ENCODE measurements at regions not wholly inside any gene's neighbourhood (a gene's known extent, or its start where the extent isn't known, plus 50 kb on each side); places are given as distances from the start of the nearest gene placed in this dataset.
A peak's percentile ranks its signal among the peaks of the same experiment; 100 is the strongest.

DNA sequence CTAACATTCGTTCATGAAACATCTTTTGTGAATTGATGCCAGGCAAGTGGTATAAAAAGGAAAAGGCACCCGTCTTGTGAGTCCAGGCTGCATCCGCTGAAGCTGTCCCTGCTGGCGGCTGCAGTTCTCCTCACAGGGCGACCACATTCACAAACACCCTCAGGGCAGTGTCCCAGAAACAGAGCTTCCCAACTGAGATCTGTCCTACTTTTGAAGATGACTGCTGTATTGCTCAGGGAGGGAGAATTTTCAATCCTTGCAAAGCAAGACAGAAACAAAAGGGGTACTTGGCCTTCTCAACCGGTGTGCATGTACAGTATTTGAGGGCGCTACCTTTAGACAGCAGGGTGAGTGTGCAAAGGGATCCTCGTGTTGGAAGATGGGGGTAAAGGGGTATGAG lies 316.1 kb downstream of the GADD45G start:
- no peak for DNase-seq

DNA sequence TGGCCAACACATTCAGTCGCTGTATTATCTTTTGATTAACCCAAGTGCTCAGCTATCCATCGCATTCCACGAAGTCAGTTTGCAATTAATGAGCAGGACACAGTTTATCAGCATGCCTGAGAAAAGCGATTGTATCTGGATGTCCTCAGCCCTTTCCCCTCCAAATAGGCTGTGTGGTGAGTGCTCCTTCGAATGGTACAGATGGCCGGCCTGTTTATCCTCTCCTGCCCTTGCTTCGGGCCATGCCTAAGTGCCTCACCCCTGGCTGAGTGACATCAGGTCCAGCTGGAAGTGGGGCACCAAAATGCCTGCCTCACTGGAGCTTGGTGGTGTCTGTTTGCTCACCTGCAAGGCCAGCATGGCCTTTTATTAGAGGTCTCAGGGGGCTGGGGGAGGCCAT lies 317.3 kb downstream of the GADD45G start:
- no peak for DNase-seq

- no peak for DNase-seq
Observed at GRCh38 chr9:89923174-89923573, 318.4 kb downstream of the GADD45G start.

GRCh38 chr9:89923961-89924504 lies 319.2 kb downstream of the GADD45G start:
- peak; percentile 37 for DNase-seq

GRCh38 chr9:89924611-89925010 lies 319.8 kb downstream of the GADD45G start:
- no peak for DNase-seq

DNA sequence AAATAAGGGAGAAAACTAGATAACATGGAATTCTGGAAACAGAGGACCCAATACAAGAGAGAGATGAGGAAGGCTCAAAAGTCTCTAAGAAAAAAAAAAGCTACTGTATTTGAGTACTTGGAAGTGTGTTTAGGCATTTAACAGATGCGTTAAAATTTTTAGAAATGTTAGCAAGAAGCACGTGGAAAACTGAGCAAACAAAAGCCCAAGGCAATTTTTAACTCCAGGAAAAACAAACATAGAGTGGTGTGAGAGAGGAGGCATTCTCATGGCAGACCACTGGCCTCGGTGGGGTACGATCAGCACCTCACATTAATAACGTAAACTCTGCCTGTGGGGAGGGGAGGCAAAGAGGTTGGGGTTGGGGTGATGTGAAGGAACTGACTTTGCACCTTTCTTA lies 321.4 kb downstream of the GADD45G start:
- DNase-seq, result no peak

DNA sequence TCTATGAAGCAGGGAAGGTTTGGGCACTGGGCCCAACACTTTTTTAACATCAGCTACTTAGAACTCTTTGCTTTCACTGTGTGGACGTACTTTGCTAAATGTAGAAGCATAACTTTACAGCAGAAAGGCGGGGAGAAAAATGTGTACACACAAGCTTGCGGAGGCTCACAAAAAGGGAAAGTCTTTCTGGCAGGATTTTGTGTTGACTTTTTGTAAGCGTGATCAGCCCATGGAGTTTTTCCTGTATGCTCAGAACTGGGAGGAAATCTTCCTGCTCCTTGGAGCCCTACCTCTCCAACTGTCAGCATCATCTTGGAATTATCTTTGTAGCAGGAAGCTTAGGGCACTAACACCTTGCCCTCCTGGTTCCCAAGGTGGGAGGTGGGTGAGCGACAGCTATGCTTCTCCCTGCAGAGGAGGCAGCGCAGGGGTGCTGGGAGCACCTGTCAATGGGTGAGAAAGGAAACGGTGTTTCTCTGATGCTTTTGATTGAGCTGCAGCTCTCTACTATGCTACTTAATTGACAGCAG lies 321.9 kb downstream of the GADD45G start:
- no peak for DNase-seq

DNA sequence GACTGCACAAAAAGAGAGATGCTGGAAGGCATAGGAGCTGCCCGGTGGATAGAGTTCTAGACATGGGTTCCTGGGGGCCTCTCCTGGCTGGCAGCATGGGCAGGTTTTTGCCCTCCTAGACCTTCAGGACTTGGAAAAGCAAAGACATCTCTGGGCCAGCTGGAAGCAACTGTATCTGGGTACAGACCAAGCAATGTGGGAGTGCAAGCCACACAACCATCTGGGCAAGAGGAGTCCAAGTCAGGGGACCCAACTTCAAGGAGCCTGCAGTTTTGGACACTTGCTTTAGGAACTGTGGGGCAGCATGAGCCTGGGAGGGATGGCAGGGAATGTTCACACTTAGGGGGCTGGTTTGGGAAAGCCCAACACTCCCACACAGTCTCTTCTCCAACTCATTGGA lies 323.3 kb downstream of the GADD45G start:
- no peak for DNase-seq

GRCh38 chr9:89928521-89929275 lies 323.9 kb downstream of the GADD45G start:
- DNase-seq, result no peak

GRCh38 chr9:89929315-89929672 lies 324.5 kb downstream of the GADD45G start:
- DNase-seq, result no peak

DNA sequence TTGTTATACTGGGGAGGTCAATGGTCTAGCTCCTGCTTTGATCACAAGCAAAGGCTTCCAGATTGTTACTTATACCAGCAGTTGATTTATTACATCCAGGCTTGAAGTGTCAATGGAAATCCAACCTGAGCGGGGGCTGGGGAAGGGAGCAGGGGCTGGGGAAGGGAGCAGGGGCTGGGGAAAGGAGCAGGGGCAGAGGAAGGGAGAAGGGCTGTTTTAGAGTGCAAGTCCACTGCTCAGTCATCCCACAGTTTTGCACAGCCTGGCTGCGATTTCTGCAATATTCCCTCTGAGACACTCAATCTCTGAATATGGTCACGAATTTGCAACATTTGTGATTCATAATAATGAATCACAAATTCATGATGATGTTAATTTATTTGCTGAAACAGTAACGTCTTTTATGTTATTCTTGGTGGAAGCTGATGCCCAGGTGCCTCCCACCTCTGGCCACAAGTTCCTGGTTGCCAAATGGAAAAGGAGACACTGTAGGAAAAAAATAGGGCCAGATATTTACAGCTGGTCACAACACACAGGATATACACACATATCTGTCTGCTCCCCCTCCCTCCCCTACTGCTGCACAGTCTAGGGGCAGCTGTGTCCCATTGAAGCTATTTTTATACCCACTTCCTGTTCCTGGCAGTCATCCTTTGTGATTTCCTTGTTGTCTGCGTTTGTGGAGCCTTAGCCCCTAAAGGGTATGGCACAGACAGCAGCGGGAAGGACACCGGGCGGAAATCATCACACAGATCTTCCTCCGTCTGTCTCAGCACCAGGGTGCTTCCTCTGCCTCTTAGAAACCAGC lies 325.1 kb downstream of the GADD45G start:
- DNase-seq, result no peak

DNA sequence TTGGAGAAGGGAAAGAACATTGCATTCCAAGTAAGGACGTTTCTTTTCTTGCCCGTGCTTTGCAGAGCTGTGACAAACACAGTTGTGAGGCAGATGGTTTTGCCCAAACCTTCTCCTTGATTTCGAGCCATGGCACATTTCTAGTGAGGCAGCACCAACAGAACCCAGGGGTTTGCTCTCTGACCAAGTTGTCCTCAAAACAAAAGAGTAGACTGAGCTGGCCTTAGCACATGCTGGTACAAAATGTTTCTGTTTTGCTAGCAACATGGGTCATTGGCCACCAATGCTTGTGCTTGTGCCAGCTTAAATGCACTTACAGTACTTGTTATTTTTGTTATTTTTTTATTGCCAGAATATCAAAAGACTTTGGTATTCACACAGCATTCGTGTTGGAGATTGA lies 328.8 kb downstream of the GADD45G start:
- no peak for DNase-seq

DNA sequence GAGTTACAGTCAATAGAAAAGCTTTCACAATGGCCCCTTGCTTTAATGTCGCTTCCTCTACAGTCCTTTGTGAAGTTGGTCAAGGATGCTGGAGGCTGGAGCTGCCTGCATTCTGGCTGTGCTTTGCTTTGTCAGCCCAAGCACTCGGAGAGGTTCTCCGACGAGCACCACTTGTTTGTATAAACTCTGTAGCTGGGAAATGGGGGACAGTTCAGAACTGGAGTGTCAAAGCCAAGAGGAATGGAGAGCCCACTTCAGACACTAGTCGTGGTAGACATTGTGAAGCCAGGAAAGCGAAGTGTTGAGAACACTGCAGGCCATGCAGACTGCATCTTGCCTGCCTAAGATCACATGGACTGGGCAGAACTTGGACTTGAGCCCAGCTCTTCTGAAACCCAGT lies 330.3 kb downstream of the GADD45G start:
- no peak for DNase-seq

- no peak for DNase-seq
Observed at GRCh38 chr9:89935801-89936200, 331.0 kb downstream of the GADD45G start.

- no peak for DNase-seq
Observed at GRCh38 chr9:89937051-89937450, 332.2 kb downstream of the GADD45G start.

DNA sequence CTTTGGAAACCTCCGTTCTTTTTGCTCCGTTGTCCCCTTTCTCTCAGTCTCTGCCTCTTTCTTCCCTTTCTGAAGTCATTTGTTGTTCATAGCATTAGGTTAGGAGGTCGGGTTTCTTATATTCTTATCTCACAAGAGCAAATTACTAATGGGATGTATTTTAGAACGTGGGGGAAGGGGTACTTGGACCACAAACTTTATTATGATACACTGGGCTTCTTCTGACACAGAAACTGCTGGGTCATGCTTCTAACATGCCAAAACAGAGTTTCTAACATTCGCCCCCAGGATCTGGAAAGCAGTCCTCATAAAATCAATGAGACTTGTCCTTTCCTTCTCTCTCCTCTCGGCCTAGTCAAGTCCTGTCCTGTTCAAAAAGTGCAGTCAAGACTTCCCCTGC lies 334.4 kb downstream of the GADD45G start:
- DNase-seq, result no peak

DNA sequence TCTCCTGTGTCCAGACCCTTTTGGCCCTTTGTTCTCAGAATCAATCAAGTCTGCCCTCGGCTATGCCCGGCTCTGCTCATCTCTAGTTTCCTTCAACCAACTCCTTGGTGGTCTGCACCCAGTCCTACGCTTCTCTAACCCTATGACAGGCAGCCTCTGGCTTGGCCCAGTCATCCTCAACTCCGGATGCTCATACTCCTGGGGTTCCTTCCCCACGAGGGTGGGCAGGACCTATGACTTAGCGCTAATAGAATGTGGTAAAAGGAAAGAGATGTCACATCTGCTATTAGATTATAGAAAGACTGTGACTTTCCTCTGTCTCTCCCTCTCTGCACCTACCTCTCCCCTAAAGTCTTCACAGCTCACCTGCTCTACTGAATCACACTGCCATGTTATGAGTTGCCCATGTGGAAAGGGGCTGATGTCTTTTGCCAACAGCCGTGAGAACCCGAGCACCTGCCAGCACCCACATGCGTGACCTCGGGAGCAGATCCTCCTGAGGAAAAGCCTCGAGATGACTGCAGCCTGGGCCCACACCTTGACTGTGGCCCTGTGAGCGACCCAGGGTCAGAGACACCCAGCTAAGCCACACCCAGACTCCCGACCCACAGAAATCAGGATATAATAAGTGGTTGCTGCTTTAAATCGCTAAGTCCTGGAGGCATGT lies 334.9 kb downstream of the GADD45G start:
- no peak for DNase-seq

GRCh38 chr9:89940625-89941024 lies 335.8 kb downstream of the GADD45G start:
- DNase-seq, result no peak

GRCh38 chr9:89941875-89942274 lies 337.1 kb downstream of the GADD45G start:
- no peak for DNase-seq

DNA sequence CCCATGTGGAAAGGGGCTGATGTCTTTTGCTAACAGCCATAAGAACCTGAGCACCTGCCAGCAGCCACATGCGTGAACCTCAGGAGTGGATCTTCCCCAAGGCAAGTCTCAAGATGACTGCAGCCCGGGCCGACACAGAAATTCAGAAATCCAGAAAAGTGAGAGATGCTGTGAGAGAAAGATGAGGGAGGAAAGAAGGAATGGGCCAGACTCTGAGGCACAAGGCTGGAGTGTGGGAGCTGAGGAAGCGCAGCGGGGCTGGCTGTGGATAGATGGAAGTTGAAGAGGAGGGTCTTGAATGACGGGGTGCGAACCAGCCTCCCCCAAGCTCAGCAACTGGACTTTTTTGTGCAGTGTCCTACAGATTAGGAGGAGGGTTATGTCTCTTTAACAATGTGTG lies 337.8 kb downstream of the GADD45G start:
- DNase-seq, result no peak

DNA sequence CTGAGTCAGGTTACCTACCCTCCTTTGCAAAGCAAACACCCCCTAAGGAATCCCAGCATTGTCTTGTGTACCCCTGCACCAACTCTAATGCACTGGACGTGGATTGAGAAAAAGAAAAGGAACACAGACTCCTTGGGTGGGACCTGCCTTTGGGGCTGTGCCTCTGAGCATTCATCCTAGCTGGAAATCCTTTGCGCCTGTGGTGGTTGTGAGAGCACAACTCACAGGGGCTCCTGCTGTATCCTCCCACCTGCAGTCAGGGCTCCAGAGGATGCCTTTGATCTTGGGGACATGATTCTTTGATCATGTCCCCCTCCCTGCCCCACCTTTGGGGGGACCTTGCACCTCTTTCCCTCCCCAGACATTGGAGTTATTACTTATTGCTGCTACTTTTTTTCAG lies 338.5 kb downstream of the GADD45G start:
- no peak for DNase-seq

DNA sequence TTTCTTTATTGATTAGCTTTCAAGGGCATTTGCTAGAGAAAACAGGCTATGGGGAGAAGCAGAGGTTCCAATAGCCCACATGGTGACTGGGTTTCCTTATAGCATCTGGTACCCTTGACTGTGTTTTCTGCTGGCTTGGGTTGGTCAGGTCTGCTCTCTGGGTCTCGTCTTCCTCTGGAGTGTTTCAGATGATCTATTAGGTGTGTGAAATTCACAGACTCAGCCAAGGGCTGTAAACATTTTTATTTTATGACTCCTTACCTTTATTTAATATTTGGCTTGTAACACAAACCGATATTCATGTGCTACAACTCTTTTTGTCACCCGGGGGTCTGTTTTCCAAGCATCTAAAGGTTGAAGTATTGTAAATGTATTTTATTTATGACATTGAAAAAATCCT lies 338.9 kb downstream of the GADD45G start:
- DNase-seq, result no peak

DNA sequence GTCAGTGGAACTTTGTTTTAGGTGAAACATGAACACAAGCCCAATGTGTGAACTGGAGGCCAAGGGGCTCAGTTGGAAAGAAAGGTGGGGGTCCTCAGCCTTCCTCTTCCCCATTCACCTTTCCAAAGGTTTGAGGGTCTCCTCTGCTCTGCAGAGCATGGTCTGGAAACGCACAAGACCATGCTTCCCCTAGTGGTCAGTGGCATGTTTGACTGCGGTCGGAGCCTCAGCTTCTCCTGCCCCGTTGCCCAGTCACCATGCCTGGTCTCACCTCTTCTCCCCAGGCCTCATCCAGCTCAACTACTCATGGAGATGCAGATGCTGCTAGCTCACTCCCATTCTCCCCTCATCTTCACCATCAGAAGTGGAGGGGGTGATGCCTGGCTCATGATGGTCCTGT lies 340.3 kb downstream of the GADD45G start:
- DNase-seq, result no peak

DNA sequence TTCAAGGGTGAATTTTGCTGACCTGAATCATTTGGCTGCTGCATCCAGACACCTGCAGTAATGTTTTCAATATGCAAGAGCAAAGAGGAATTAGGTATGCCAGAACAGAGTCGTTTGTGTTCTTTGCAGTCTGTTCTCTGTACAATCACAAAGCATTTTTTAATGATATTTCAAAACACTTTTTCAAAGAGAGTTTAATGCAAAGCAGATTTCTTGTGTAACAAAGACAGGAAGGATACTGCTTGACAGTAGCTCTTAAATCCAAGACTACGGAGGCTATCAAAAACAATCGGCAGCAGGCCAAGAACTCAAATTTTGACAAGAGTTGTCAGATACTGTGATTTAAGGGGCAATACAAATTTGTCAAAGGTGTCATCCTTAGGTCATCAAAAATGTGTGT lies 341.9 kb downstream of the GADD45G start:
- no peak for DNase-seq
